H1 (cell line): ENCODE measurements at regions not wholly inside any gene's neighbourhood (a gene's known extent, or its start where the extent isn't known, plus 50 kb on each side); places are given as distances from the start of the nearest gene placed in this dataset.

ENCODE experiments used
- CEBPB ChIP-seq: IDR thresholded peaks from 2 replicates; pipeline ENCODE4 v1.6.1; 2012; ENCODE audit warnings: low read depth, low read length
- CHD2 ChIP-seq: IDR thresholded peaks from 2 replicates; pipeline ENCODE4 v1.6.1; 2012; ENCODE audit warnings: low read length, improper control_type of control experiment
- EP300 ChIP-seq, 2 experiments: IDR thresholded peaks; 1 replicate in 1 of 2; 2 replicates in 1 of 2; pipeline ENCODE4 v1.6.1; 2011 to 2012; ENCODE audit warnings: low read depth in 2 of 2, low read length in 2 of 2, mild to moderate bottlenecking in 2 of 2, borderline replicate concordance in 1 of 2, inconsistent platforms in 1 of 2, moderate library complexity in 1 of 2
- EZH2 ChIP-seq: fragments of 200-600 bp; sonication (generic); IDR thresholded peaks from 2 replicates; pipeline ENCODE4 v1.7.1; 2012; ENCODE audit warnings: low read depth, mild to moderate bottlenecking, moderate library complexity, low read length, inconsistent platforms; ENCODE audit not compliant: severe bottlenecking
- HDAC2 ChIP-seq, 2 experiments: fragments of 300-600 bp in 1 of 2; sonication (generic) in 1 of 2; IDR thresholded peaks; 2 replicates each; pipeline ENCODE4 v1.6.1; 2011 to 2012; ENCODE audit warnings: low read depth in 2 of 2, low read length in 2 of 2, mild to moderate bottlenecking in 2 of 2, moderate library complexity in 2 of 2, borderline replicate concordance in 1 of 2, inconsistent platforms in 1 of 2
- POLR2A ChIP-seq, 2 experiments: IDR thresholded peaks; 1 replicate in 1 of 2; 2 replicates in 1 of 2; pipeline ENCODE4 v1.6.1; 2011; ENCODE audit warnings: low read depth in 2 of 2, low read length in 2 of 2, mild to moderate bottlenecking in 2 of 2; ENCODE audit errors: control extremely low read depth in 1 of 2
- POLR2AphosphoS5 ChIP-seq: IDR thresholded peaks from 2 replicates; pipeline ENCODE4 v1.6.1; 2011; ENCODE audit warnings: low read depth, low read length
- RAD21 ChIP-seq, 2 experiments: IDR thresholded peaks in 1 of 2; conservative IDR thresholded peaks in 1 of 2; 2 replicates each; pipeline ENCODE4 v1.6.1; 2011; ENCODE audit warnings: low read depth in 2 of 2, low read length in 2 of 2, improper control_type of control experiment in 1 of 2, inconsistent platforms in 1 of 2, mild to moderate bottlenecking in 1 of 2, moderate library complexity in 1 of 2
- RFX5 ChIP-seq: IDR thresholded peaks from 2 replicates; pipeline ENCODE4 v1.6.1; 2011; ENCODE audit warnings: low read depth, low read length, improper control_type of control experiment, borderline replicate concordance
- TAF1 ChIP-seq: IDR thresholded peaks from 2 replicates; pipeline ENCODE4 v1.6.1; 2011; ENCODE audit warnings: mild to moderate bottlenecking, low read depth, low read length
- TF ChIP-seq, protein P1 (sequence below), 3 experiments: IDR thresholded peaks; 1 replicate in 2 of 3; 2 replicates in 1 of 3; pipeline versions ENCODE4 v1.5.1 to v1.6.1; 2011; ENCODE audit warnings: low read length in 3 of 3, mild to moderate bottlenecking in 3 of 3, inconsistent platforms in 2 of 3, low read depth in 1 of 3, moderate library complexity in 1 of 3; ENCODE audit not compliant: insufficient read depth in 1 of 3; ENCODE audit errors: control extremely low read depth in 1 of 3
- TF ChIP-seq, protein P2 (sequence below): IDR thresholded peaks from 2 replicates; pipeline ENCODE4 v1.6.1; 2011; ENCODE audit warnings: low read depth, mild to moderate bottlenecking, low read length; ENCODE audit not compliant: insufficient read depth
- TF ChIP-seq, protein P3 (sequence below): IDR thresholded peaks from 2 replicates; pipeline ENCODE4 v1.6.1; 2011; ENCODE audit warnings: low read length, improper control_type of control experiment

DNA sequence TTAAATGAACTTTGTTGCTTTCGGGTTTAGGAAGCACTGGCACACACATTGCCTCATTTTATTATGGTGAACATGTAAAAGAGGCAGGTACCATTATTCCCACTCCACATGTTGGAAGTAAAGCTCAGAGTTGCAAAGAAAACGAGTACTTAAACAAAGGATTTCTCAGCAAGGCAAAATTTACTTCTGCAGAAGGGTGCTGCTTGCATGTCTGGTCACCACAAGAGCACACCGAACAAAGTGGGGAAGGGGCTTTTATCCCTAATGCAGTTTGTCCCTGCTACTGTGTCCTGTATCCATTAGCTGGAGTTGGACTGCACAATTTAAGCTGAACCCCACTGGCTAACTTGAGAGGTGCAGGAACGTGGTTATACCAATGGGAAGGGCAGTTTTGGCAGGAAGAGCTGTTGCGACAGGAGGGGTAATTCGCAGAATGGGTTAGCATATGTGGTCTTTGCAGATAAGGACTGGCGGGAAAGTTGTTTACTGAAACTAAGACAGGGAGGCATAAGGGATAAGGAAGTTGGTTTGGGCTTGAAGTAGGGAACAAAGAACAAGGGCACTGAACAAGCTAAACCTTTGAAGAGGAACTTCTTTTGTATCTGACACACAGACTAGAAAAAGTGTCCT, 545.5 kb downstream of the UQCRFS1 start:
- TF ChIP-seq, protein P1, sequence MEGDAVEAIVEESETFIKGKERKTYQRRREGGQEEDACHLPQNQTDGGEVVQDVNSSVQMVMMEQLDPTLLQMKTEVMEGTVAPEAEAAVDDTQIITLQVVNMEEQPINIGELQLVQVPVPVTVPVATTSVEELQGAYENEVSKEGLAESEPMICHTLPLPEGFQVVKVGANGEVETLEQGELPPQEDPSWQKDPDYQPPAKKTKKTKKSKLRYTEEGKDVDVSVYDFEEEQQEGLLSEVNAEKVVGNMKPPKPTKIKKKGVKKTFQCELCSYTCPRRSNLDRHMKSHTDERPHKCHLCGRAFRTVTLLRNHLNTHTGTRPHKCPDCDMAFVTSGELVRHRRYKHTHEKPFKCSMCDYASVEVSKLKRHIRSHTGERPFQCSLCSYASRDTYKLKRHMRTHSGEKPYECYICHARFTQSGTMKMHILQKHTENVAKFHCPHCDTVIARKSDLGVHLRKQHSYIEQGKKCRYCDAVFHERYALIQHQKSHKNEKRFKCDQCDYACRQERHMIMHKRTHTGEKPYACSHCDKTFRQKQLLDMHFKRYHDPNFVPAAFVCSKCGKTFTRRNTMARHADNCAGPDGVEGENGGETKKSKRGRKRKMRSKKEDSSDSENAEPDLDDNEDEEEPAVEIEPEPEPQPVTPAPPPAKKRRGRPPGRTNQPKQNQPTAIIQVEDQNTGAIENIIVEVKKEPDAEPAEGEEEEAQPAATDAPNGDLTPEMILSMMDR (IDR thresholded peaks at IDR 0.05; ENCODE audit: control extremely low read depth in 1 of 3, insufficient read depth in 1 of 3, low read depth in 1 of 3, low read length in 3 of 3), result no peak
- TF ChIP-seq, protein P2, sequence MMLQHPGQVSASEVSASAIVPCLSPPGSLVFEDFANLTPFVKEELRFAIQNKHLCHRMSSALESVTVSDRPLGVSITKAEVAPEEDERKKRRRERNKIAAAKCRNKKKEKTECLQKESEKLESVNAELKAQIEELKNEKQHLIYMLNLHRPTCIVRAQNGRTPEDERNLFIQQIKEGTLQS, result no peak
- TF ChIP-seq EP300 (IDR thresholded peaks at IDR 0.05; ENCODE audit: borderline replicate concordance in 1 of 2, low read depth in 2 of 2, low read length in 2 of 2) (no peak), TAF1 (no peak), HDAC2 (IDR thresholded peaks at IDR 0.05; ENCODE audit: borderline replicate concordance in 1 of 2, low read depth in 2 of 2, low read length in 2 of 2) (no peak), RFX5 (no peak), EZH2 (no peak), CHD2 (no peak), POLR2AphosphoS5 (no peak), CEBPB (no peak), RAD21 (IDR thresholded peaks at IDR 0.05 in 1 of 2, conservative IDR thresholded peaks at IDR 0.05 in 1 of 2; ENCODE audit: low read depth in 2 of 2, low read length in 2 of 2) (no peak), POLR2A (IDR thresholded peaks at IDR 0.05; ENCODE audit: control extremely low read depth in 1 of 2, low read depth in 2 of 2, low read length in 2 of 2) (no peak)
- TF ChIP-seq, protein P3, sequence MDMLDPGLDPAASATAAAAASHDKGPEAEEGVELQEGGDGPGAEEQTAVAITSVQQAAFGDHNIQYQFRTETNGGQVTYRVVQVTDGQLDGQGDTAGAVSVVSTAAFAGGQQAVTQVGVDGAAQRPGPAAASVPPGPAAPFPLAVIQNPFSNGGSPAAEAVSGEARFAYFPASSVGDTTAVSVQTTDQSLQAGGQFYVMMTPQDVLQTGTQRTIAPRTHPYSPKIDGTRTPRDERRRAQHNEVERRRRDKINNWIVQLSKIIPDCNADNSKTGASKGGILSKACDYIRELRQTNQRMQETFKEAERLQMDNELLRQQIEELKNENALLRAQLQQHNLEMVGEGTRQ, result no peak
